ENCODE measurements at regions not wholly inside any gene's neighbourhood (a gene's known extent, or its start where the extent isn't known, plus 50 kb on each side); places are given as distances from the start of the nearest gene placed in this dataset.

DNA sequence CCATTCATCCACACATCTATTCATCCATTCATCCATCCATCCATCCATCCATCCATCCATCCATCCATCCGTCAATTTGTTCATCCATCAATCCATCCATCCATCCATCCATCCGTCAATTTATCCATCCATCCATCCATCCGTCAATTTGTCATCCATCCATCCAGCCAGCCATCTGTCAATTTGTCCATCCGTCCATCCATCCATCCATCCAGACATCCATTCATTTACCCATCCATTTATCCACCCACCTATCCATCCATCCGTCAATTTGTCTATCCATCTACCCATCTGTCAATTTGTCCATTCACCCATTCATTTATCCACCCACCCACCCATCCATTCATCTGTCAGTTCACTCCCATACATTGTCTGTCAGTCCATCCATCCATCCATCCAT, 209.5 kb upstream of the ZNF536 start:
- no peaks in the 10 kb centered on the region for H3K27me3 ChIP-seq (ENCODE audit: control insufficient read depth, insufficient read depth, low read length)
- ChIA-PET POLR2A (ENCODE audit: unreplicated experiment) (no interaction called here), CTCF (no interaction called here)
- no peak overlapping the region for H2AK9ac ChIP-seq (replicated peaks; ENCODE audit: low read depth, low read length, poor library complexity)
- H3K36me3 ChIP-seq (ENCODE audit: control insufficient read depth, insufficient read depth, low read length), result no peaks in the 10 kb centered on the region
- dilution Hi-C loops (cut with HindIII; ENCODE audit: low sequenced_read_pairs, unreplicated experiment), result no loop called here
- no peaks in the 10 kb centered on the region for H3K9me1 ChIP-seq (ENCODE audit: insufficient read depth, low read length)
- no peak overlapping the region for H2AFZ ChIP-seq (replicated peaks; ENCODE audit: low read length, poor library complexity)
- DNase-seq, result no peak
- H2BK15ac ChIP-seq (ENCODE audit: low read depth, low read length), result no peak overlapping the region
- no peak overlapping the region for H3K9ac ChIP-seq (ENCODE audit: low read depth, low read length)
- H2BK20ac ChIP-seq (ENCODE audit: low read depth, low read length), result no peak overlapping the region
- no peak overlapping the region for H2AK5ac ChIP-seq (ENCODE audit: low read depth, low read length)
- H2BK120ac ChIP-seq (ENCODE audit: low read depth, low read length), result no peak overlapping the region
- H3K4me2 ChIP-seq (ENCODE audit: low read depth, low read length), result no peak overlapping the region
- H3K4ac ChIP-seq (ENCODE audit: low read depth, low read length), result no peak overlapping the region
- H4K8ac ChIP-seq (ENCODE audit: low read depth in 2 of 2, low read length in 2 of 2), result no peak overlapping the region
- ATAC-seq (ENCODE audit: low read depth), result no peak
- H3K56ac ChIP-seq (ENCODE audit: extremely low read depth, insufficient read depth, low read length), result no peak overlapping the region
- H3K9me3 ChIP-seq (ENCODE audit: control insufficient read depth, insufficient read depth, low read length), result peaks cover 27% of the 10 kb centered on the region
- no peak overlapping the region for H3K18ac ChIP-seq (ENCODE audit: low read depth, low read length)
- 53% methylated on average over 4 of the region's 5 CpGs; no CpG with 5 or more reads in 1 of the 2 experiments for WGBS, 2 experiments (ENCODE audit: extremely low coverage in 2 of 2, insufficient read length in 1 of 2)
- H3K4me3 ChIP-seq (ENCODE audit: insufficient read depth, low read depth, low read length), result no peak overlapping the region
- H3K14ac ChIP-seq (replicated peaks; ENCODE audit: low read depth, low read length), result no peak overlapping the region
- H3K23ac ChIP-seq (ENCODE audit: low read depth, low read length), result no peak overlapping the region
- intact Hi-C loops (cut with micrococcal nuclease), result no loop called here
- H3K27ac ChIP-seq (ENCODE audit: insufficient read depth, low read length), result no peak overlapping the region
- H3K79me1 ChIP-seq (ENCODE audit: low read depth in 1 of 2, low read length in 2 of 2), result no peaks in the 10 kb centered on the region
- no peak overlapping the region for H4K91ac ChIP-seq (ENCODE audit: insufficient read depth, low read depth, low read length)
- H2BK5ac ChIP-seq (ENCODE audit: low read depth, low read length, poor library complexity, severe bottlenecking), result no peak overlapping the region
- no TSS peak for BruUV-seq (replicated peaks)
- H4K5ac ChIP-seq (ENCODE audit: low read depth, low read length), result no peak overlapping the region
- H3K4me1 ChIP-seq (ENCODE audit: control insufficient read depth, insufficient read depth, low read length), result no peaks in the 10 kb centered on the region
- no peaks in the 10 kb centered on the region for H4K20me1 ChIP-seq (ENCODE audit: insufficient read depth, low read length)
- no peak for TF ChIP-seq CEBPB (IDR thresholded peaks at IDR 0.05; ENCODE audit: low read depth, low read length)
- TF ChIP-seq RAD21 (IDR thresholded peaks at IDR 0.05; ENCODE audit: low read length), result no peak
- TF ChIP-seq BHLHE40 (IDR thresholded peaks at IDR 0.05; ENCODE audit: low read depth, low read length), result no peak
- TF ChIP-seq, protein P1, sequence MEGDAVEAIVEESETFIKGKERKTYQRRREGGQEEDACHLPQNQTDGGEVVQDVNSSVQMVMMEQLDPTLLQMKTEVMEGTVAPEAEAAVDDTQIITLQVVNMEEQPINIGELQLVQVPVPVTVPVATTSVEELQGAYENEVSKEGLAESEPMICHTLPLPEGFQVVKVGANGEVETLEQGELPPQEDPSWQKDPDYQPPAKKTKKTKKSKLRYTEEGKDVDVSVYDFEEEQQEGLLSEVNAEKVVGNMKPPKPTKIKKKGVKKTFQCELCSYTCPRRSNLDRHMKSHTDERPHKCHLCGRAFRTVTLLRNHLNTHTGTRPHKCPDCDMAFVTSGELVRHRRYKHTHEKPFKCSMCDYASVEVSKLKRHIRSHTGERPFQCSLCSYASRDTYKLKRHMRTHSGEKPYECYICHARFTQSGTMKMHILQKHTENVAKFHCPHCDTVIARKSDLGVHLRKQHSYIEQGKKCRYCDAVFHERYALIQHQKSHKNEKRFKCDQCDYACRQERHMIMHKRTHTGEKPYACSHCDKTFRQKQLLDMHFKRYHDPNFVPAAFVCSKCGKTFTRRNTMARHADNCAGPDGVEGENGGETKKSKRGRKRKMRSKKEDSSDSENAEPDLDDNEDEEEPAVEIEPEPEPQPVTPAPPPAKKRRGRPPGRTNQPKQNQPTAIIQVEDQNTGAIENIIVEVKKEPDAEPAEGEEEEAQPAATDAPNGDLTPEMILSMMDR (conservative IDR thresholded peaks at IDR 0.05; ENCODE audit: low read depth, low read length), result no peak
- TF ChIP-seq, protein P2, sequence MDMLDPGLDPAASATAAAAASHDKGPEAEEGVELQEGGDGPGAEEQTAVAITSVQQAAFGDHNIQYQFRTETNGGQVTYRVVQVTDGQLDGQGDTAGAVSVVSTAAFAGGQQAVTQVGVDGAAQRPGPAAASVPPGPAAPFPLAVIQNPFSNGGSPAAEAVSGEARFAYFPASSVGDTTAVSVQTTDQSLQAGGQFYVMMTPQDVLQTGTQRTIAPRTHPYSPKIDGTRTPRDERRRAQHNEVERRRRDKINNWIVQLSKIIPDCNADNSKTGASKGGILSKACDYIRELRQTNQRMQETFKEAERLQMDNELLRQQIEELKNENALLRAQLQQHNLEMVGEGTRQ (IDR thresholded peaks at IDR 0.05; ENCODE audit: low read depth, low read length), result no peak
- TF ChIP-seq RFX5 (IDR thresholded peaks at IDR 0.05; ENCODE audit: low read depth, low read length), result no peak
- no peak for TF ChIP-seq CHD1 (IDR thresholded peaks at IDR 0.05; ENCODE audit: low read depth, low read length)
- TF ChIP-seq MXI1 (IDR thresholded peaks at IDR 0.05; ENCODE audit: borderline replicate concordance, low read depth, low read length), result no peak
- in situ Hi-C loops (cut with MboI; ENCODE audit: low sequenced_read_pairs), result no loop called here

Data from IMR-90 (cell line).